ENCODE measurements at regions not wholly inside any gene's neighbourhood (a gene's known extent, or its start where the extent isn't known, plus 50 kb on each side); places are given as distances from the start of the nearest gene placed in this dataset.
"Not testable (repeated sequence)": the region's sequence is repeated elsewhere in the genome, so short reads cannot be mapped to it uniquely, and the experiment has no call there.

DNA sequence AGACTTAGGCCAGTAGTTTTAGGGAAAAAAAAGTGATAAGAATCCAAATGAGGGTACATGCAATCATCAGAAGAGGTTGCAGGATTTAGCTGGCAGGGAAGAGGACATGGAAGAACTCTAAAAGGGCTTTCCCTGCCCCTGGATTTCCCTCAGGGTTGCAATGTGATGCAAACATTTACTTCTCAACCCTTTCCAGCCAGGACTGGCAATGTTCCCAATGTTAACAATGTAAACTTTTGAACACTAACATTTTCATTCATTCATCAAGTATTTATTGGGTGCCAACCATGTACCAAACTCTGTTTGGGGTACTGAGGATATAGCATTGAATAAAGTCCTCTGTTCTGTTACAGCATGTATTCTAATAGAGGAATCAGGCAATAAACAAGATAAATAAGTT is 349.4 kb upstream of the LRRC3B start:
- no peak for DNase-seq

DNA sequence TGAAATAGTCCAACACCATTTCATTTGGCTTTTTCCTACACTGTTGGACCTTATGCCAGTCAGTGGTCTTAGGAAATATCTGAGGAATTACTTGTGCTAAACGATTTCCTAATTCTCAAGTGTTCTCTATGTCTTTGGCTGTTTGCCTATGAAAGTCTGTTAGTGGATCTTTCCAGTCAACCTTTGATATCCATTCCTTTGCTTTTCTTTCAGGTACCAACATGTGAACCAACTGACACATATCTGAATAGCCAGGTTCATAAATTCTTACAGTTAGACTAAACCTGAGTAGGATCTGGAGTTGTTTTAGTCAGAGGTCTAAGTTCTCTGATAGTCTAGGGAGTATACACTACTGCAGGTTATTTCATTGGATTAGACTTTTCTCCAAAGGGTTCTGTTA is 343.5 kb upstream of the LRRC3B start:
- DNase-seq, result no peak

DNA sequence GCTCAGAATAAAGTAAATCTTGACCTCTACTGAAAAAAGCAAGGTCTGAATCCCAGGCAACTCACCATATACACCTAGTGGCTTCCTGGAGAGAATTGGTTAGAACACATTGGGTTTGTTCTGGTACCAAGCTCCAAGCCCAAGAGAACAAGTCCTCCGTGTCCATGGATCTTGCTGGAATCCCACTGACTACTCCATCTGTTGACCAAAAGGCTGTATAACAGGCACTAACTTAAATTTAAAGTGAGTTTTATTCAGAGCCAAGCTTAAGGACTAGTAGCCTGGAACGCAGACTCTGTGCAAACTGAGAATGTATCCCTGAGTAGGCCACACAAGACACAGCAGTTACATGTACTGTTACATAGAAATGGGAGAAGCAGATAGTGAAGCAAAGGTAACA is 342.1 kb upstream of the LRRC3B start:
- no peak for DNase-seq

DNA sequence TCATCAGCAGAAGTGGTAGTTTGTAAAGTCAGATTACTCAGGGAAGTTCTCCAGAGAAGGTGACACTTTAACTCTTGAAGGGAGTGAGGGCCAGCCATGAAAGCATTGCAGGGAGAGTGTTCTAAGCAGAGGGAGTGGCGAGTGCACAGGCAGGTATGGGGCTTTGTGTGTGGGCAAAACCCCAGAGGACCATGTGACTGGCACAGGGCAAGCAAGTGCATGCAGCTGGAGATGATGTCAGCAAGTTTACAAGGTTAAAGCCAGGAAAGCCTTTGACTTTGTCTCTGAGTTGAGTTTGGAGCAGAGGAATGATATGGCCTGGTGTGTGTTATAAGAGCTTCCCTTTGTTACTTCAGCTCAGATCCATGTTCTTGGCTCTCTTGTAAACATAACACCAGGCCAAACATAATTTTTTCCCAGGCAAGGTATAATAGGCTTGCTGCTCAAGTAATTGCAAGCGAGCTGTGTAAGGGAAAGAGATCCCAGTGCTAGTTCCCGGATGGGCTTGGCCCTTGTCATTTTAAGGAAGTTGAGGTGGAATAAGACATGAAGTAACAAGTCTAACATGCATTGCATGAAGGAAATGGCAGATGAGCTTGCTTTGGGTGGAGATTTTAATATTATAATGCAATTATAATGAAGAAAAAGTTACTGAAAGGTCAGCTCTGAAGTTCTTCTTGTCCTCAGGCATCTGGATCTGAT is 341.1 kb upstream of the LRRC3B start:
- DNase-seq, result no peak

DNA sequence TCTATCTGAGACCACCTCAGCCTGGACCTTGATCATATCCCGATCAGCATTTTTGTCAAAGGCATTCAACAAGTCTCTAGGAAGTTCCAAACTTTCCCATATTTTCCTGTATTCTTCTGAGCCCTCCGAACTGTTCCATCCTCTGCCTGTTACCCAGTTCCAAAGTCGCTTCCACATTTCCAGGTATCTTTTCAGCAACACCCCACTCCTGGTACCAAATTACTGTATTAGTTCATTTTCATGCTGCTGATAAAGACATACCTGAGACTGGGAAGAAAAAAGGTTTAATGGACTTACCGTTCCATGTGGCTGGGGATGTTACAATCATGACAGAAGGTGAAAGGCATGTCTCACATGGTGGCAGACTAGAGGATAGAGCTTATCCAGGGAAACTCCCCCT is 338.1 kb upstream of the LRRC3B start:
- not testable (repeated sequence) for DNase-seq

DNA sequence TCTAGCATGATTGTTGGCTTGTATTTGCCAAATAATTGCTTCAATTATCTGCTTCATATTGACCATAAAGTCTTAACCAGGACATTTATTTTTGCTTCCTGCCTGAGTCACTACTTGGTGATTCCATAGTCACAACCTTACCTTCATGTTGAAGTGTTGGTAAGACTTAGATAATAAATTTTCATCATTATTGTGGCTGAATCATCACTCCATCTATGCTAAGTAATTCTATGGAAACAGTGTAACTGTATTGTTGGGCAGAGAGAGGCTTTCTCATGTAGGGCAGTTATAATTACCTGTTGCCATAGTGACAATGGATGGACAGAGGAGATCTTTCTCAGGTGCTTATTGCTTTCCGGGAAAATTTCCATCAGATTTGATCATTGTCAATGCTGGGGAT is 330.7 kb upstream of the LRRC3B start:
- no peak for DNase-seq

DNA sequence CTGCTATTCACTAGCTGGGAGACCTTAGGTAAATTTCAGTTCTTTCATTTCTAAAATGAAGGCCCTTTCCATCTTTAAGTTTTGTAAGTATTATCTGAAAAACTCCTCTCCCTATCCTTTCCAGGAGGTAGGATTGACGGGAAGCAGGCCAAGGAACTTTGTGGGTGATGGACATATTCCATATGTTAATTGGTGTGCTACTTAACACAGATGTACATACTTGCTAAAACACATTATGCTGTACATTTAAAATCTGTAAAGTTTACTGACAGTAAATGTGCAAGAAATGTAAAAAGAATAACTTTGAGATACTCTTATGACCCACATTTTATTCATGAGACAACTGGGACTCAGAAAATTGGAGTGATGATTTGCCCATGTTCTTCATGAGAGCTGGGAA is 329.8 kb upstream of the LRRC3B start:
- peak in 1 of 3 donors; percentile 16 for DNase-seq

DNA sequence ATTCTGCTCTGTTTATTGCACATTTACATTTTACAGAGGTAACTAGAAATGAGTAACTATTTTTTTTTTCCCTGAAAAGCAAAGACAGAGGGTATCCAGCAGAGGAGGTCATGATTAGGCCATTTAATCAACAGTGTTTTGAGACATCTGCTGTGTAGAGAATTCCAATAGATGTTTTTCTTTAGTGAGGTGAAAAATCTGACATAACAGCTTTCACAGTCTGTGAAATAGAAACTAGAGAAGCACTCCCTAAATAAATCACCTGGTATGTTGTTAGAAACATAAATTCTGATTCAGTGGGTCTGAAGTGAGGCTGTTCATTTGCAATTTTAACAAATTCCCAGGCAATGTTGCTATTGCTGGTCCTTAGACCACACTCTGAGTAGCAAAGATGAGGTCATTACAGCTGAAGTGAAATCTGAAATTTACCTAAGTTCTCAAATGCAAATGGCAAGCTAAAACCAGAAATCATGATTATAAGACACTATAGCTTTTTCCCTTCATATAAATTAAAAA is 329.2 kb upstream of the LRRC3B start:
- DNase-seq, result peak in 1 of 3 donors; percentile 32

DNA sequence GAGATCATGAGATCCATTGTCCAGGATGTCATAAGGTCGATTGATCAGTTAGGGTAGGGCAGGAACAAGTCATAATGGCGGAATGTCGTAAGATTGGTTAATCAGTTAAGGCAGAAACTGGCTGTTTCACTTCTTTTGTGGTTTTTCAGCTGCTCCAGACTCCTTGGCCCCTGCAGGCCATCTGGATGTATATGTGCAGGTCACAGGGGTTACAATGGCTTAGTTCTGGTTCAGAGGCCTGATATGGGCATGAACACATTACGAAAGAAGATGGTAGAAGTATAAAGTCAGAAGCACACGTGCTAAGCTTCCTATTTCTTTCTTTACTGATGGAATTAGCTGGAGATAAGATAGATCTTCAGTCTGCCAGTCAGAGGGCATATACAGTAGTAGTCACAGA is 315.4 kb upstream of the LRRC3B start:
- DNase-seq, result no peak

DNA sequence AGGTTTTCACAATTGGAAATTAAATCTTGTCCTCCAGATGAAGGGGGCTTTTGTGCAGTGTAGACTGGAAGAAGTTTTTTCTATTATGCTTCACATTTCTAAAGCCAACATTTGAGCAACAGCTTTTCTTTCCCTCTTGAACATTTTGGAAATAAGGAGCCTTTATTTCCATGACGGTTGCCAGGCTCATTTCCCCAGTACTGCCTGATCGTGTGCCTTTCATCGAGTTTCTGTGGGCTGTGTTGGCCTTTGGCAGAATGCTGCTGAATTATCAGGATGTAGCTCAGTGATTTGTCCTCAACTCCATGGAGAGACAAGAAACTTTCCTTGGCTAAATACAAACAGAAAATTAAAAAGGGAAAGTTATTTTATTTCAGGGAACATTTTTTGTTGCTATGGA is 314.8 kb upstream of the LRRC3B start:
- peak; percentile 67 to 82 (median 79) for DNase-seq

DNA sequence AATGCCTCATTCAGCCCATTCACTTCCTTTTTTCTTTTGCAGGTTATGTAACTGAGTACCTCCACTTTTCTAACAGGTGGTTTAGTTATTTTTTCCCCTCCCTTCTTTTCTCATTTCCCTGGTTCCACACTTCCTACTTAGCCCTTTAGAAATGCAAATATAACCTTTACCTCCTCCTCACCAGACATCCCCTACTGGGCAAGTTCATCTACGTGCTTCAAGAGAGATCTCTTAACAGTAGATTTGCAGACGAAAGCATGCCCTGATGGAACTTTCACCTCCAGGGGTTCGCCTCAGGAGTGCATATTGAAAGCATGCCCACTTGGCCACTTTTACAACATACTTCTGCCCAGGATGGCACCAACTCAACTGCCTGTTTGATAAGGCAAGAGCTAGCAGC is 314.1 kb upstream of the LRRC3B start:
- DNase-seq, result no peak

DNA sequence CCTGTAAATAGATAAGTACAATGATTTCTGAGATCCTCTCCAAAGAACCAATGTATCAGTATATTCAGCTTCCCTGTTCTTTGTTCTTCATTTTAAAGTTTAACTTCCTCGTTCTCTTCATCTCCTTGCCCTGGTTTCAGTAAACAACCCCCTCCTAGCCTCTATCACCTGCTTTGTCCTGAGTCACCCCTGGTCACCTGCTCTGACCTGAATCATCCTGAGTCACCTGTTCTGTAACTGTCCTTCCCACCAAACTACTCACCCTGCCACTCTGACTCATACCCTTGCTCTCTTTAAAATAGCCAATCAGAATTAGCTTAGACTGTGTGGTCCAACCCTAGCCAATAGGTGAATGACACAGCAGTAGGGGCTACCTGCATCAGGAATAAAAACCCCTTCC is 313.0 kb upstream of the LRRC3B start:
- not testable (repeated sequence) for DNase-seq

DNA sequence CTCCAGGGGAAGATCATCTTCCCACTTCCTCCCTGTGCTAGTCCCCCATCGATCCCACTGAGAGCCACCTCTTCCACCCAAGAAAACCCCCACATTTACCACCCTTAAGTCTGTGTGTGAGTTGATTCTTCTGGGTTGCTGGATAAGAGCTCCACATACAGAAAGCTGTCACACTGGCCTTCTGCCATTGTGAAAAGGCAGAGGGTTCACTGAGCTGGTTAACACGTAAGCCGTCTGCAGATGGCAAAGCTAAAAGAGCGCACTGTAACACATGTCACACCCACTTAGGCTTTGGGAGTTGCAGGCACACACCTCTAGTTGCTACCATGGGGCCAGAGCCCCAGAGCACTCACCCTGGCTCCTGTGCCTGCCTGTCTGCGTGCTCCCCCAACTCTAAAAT is 309.8 kb upstream of the LRRC3B start:
- DNase-seq, result no peak

DNA sequence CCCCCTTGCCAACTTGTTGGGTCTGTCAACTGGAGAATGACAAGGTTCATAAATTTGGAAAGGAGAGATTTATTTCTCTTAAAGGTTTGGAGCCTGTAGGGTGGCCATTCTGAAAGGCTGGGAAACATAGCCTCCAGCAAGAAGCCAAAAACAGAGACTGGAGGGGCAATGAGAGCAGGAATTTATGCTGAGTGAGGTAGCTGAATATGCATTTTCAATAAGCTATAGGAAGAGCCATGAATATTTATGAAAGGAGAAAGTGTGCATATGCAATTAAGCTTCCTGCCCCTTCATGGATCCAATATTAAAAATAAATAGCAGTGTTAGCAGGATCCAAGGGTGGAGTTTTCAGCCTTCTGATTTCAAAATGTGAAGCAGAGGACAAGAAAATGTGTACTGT is 306.1 kb upstream of the LRRC3B start:
- no peak for DNase-seq

DNA sequence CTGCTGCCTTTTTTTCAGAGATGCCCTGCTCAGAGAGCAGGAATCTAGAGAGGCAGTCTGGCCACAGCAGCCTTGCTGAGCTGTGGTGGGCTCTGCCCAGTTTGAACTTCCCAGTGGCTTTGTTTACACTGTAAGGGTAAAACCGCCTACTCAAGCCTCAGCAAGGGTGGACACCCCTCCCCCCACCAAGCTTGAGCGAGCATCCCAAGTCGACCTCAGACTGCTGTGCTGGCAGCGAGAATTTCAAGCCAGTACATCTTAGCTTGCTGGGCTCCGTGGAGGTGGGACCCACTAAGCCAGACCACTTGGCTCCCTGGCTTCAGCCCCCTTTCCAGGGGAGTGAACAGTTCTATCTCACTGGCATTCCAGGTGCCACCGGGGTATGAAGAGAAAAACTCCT is 298.8 kb upstream of the LRRC3B start:
- DNase-seq, result not testable (repeated sequence)

DNA sequence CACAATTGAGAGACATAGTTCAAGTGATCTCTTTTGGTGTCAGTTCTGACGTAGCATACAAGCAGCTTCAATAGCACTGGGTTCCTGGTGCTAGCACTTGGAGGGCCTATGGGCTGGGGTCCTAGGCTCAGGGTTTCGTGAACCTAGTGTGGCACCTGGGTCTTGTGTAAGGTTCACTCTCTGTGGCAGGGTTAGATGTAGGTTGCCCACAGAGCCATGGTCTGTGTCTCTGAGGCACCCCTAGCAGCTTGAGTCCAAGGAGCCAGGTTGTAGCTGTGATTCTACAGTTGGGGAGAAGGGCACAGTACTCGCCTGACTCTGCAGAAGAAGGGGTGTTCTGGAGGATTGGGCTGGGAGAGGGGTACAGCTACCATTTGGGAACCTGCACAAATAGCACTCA is 282.6 kb upstream of the LRRC3B start:
- DNase-seq, result no peak

DNA sequence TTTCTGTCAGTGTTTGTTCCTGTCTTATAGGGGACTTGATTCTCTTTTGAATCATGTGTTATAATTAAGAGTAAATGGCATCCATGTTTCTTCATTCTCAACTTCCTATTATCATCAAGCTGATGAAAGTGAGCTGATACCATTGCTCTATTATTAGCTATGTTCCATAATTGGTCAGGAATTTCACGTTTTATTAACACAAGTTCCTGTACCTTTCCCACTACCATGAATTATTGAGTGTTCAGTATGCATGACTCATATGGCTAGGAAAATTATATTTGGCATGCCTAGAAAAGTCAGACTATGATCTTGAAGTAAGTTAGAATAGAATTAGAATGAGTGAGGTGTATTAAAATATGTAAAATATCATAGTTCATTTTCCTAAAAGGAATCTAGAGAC is 278.9 kb upstream of the LRRC3B start:
- DNase-seq, result no peak

DNA sequence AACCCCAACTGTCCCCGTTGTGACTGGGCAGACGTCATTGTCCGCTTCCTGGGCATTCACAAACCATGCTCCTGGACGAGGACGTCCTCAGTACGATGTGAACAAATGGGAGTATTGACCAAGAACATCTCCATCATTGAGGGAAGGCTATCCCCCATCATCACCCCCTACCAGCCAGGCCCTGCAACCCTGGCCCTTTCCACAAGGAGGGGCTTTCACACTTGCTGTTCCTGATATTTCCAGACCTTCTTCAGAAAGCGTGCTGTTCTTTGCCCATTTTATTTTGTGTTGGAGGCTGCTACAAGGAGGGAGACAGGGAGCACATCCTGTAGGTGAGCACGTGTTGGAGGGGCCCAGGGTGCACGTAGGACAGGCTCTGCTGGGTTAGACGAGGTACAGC is 277.0 kb upstream of the LRRC3B start:
- DNase-seq, result no peak

DNA sequence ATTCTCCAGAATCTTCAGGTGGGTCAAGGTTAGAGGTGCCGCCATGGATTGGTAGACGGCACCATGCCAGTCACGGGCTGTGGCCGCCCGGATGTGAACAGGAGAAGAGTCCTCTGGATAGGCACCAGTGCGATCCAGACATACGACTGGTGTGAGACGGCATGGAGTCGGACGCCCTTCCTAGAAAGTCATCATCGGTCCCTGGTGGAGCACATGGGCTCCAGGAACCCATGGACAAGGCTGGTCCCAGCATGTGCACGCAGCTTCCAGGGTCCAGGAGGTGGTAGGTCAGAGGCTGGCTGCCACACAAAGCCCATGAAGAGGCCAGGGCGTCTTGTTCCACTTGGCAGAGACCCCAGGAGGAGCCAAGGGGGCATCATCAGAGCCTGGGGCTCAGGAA is 276.1 kb upstream of the LRRC3B start:
- no peak for DNase-seq

DNA sequence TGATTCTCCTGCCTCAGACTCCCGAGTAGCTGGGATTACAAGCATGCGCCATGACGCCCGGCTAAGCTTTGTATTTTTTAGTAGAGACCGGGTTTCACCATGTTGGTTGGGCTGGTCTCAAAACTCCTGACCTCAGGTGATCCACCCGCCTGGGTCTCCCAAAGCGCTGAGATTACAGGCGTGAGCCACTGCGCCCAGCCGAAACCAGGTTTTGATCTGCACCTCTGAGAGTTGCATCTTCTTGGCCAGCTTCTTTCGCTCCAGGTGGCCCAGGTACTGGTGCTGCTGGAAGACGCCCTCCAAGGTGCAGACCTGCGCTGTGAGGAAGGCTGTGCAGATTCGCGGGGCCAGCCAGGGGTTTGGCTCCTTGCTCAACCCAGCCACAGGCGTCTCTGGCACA is 275.4 kb upstream of the LRRC3B start:
- DNase-seq, result no peak

DNA sequence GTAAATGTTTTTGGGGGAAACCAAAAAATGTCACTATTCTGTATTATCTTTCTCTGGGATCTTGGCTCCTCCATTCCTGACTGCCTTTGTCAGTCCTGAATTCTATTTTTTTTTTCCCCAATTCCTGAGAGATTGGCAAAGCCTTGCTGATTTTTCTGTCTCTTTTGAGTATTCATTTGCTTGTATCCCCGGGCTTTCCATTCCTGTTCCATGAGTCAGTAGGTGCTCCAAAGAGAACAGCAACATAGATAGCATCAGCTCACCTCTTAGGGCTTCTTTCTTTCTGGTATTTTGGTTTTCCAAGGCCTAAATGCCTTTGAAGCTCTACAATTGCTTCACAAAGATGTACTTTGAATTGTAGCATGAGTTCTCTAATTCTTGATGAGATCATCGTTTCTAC is 271.7 kb upstream of the LRRC3B start:
- DNase-seq, result no peak

DNA sequence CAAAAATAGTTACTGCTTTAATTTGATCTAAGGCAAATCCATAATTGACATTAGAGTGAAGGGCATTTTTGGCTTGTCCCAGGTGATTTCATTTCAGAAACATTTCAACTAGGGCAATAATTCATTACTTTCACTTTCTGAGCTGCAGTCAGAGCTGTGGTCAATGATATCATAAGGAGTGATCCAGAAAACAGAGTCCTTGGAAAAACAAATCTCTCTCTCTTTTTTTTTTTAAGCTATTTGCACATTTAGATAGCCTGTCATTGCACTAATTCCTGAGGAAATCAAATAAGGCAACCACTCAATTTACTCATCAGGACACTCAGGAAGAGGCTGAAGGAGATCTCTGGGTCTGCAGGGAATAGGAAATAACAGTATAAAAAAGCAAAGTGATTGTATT is 269.5 kb upstream of the LRRC3B start:
- peak in 1 of 3 donors; percentile 11 for DNase-seq

DNA sequence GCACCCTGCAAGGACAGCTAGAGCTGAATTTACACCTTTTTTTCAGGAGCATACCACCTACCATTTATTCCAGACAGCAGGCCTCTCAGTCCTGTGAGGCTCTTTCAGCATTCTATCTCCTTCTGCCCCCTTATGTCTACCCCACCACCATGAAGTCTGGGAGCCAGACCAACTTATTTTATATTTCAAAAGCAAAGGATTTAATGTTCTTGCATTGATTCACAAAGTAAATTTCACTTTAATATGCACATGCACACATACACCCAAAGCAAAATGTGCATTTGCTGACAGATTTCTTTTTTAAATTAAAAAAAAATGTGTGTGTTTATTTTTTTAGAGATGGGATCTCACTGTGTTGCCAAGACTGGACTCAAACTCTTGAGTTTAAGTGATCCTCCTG is 264.2 kb upstream of the LRRC3B start:
- DNase-seq, result no peak

DNA sequence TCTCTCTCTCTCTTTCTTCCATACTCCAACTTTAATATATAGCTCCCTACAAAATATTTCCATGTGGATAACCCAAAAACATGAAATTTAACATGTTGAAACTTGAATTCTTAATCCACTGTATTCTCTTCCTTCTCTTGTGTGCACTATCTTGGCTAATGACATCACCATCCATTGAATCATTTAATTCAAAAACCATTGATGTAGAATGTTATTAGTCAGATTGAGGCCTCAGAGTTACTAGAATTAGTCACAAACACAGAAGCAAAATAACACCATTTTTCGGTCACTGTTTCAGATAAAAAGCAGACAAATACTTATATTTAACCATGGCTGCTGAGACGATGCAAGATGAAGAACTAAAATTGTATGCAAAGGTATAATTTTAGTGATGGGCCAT is 256.9 kb upstream of the LRRC3B start:
- DNase-seq, result no peak

Data from muscle of back (tissue), 3 donors.